ENCODE measurements at regions not wholly inside any gene's neighbourhood (a gene's known extent, or its start where the extent isn't known, plus 50 kb on each side); places are given as distances from the start of the nearest gene placed in this dataset.
A peak's percentile ranks its signal among the peaks of the same experiment; 100 is the strongest.

- peak; percentile 85 for DNase-seq (ENCODE audit: low read depth)
These were observed 116.8 kb downstream of the TOMM20 start for GRCh38 chr1:235011599-235012435.

- peak; percentile 5 for DNase-seq (ENCODE audit: low read depth)
These were observed 117.5 kb downstream of the TOMM20 start for GRCh38 chr1:235011064-235011598.

GRCh38 chr1:235009561-235010306, 118.9 kb downstream of the TOMM20 start:
- DNase-seq (ENCODE audit: low read depth) = no peak

- DNase-seq (ENCODE audit: low read depth) = no peak
These were observed 119.6 kb downstream of the TOMM20 start for GRCh38 chr1:235009074-235009473.

GRCh38 chr1:235008239-235008638, 120.4 kb downstream of the TOMM20 start:
- no peak for DNase-seq (ENCODE audit: low read depth)

- no peak for DNase-seq (ENCODE audit: low read depth)
These were observed 121.8 kb downstream of the TOMM20 start for GRCh38 chr1:235006816-235007215.

- DNase-seq (ENCODE audit: low read depth) = no peak
These were observed 122.4 kb downstream of the TOMM20 start for GRCh38 chr1:235006132-235006721.

- DNase-seq (ENCODE audit: low read depth) = no peak
These were observed 123.7 kb downstream of the TOMM20 start for GRCh38 chr1:235004840-235005391.

GRCh38 chr1:235004276-235004675, 124.4 kb downstream of the TOMM20 start:
- no peak for DNase-seq (ENCODE audit: low read depth)

GRCh38 chr1:235002706-235003300, 125.8 kb downstream of the TOMM20 start:
- no peak for DNase-seq (ENCODE audit: low read depth)

GRCh38 chr1:234999513-234999940, 129.1 kb downstream of the TOMM20 start:
- DNase-seq (ENCODE audit: low read depth) = no peak

GRCh38 chr1:234997896-234998741, 130.5 kb downstream of the TOMM20 start:
- DNase-seq (ENCODE audit: low read depth) = no peak

GRCh38 chr1:234997201-234997895, 131.3 kb downstream of the TOMM20 start:
- no peak for DNase-seq (ENCODE audit: low read depth)

GRCh38 chr1:234996245-234996757, 132.3 kb downstream of the TOMM20 start:
- no peak for DNase-seq (ENCODE audit: low read depth)

GRCh38 chr1:234994436-234995295, 134.0 kb downstream of the TOMM20 start:
- DNase-seq (ENCODE audit: low read depth) = no peak

GRCh38 chr1:234992065-234992464, 136.6 kb downstream of the TOMM20 start:
- DNase-seq (ENCODE audit: low read depth) = no peak

- DNase-seq (ENCODE audit: low read depth) = no peak
These were observed 137.5 kb downstream of the TOMM20 start for GRCh38 chr1:234990874-234991801.

- no peak for DNase-seq (ENCODE audit: low read depth)
These were observed 138.3 kb downstream of the TOMM20 start for GRCh38 chr1:234990328-234990675.

Measured in activated T-helper 1 cell treated with Interleukin-2 at 50 U/mL for 16 hours (primary cell).